ENCODE measurements at regions not wholly inside any gene's neighbourhood (a gene's known extent, or its start where the extent isn't known, plus 50 kb on each side); places are given as distances from the start of the nearest gene placed in this dataset.

- H3K9me3 ChIP-seq (ENCODE audit: control insufficient read depth, insufficient read depth, low read length) = peaks cover 4% of the 10 kb centered on the region
- no peak overlapping the region for H3K4me3 ChIP-seq (ENCODE audit: low read depth, low read length)
- DNase-seq (ENCODE audit: low read depth, low spot score) = no peak
- no peak overlapping the region for H3K27ac ChIP-seq (ENCODE audit: low read depth, low read length)
- ChIA-PET CTCF (interaction anchor here (0.7 kb wide), 1 partner anchor 551 kb away, joined by 3 read pairs; no protein-coding TSS in a partner anchor), POLR2A (no interaction called here)
- no peak for TF ChIP-seq CTCF (IDR thresholded peaks at IDR 0.05; ENCODE audit: low read depth, low read length)
- no peaks in the 10 kb centered on the region for H3K27me3 ChIP-seq (ENCODE audit: control insufficient read depth, insufficient read depth, low read length)
Measured at GRCh38 chr6:137652961-137653705, 158.9 kb upstream of the OLIG3 start.

DNA sequence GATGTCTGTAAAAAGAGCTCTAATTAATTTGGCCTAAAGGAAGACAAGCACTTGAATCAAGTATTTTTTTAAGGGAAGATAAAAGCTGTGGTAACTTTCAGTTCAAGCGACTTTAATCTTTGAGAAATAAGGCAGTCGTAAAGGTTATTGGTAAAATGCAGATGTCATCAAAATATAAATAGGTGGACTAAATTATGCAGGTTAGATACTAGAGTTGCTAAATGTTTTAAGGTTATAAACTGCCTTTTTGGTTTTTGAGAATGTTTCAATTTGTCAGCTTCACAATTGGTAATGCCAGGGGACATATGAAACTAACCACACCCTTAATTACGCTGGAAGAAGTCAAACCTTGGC, 159.5 kb upstream of the OLIG3 start:
- DNase-seq (ENCODE audit: low read depth, low spot score) = no peak
- TF ChIP-seq CTCF (IDR thresholded peaks at IDR 0.05; ENCODE audit: low read depth, low read length) = no peak
- H3K27ac ChIP-seq (ENCODE audit: low read depth, low read length) = no peak overlapping the region
- no peak overlapping the region for H3K4me3 ChIP-seq (ENCODE audit: low read depth, low read length)
- ChIA-PET CTCF (interaction anchor here (0.7 kb wide), 1 partner anchor 551 kb away, joined by 3 read pairs; no protein-coding TSS in a partner anchor), POLR2A (no interaction called here)
- H3K9me3 ChIP-seq (ENCODE audit: control insufficient read depth, insufficient read depth, low read length) = peaks cover 4% of the 10 kb centered on the region
- H3K27me3 ChIP-seq (ENCODE audit: control insufficient read depth, insufficient read depth, low read length) = no peaks in the 10 kb centered on the region

DNA sequence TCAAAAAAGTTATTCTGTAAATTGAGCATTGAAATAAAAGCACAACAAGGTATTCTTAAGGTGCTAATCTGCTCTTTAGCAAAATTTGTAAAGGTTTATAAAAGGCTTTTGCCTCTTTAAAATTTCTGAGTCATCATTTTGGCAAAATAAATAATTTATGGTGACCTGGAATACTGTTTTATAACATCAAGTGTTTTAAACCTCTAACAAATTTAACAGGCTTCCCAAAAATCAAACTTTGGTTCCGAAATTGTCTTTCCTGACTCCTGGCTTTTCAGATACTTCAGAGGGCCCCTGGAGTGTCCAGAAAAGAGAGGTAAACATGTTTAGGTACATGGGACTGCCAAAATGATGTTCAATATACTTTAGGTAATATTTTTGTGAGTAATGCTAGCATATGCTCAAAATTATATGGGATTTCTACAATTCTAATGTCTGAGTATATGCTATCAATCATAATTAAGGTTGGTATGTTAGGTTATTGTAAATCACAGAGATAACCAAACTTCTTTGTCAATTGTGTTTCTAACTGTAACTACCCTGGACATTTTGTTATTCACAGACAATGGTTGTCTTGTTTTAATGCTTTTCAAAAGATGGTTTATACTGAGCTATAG, 160.3 kb upstream of the OLIG3 start:
- DNase-seq (ENCODE audit: low read depth, low spot score) = no peak
- POLR2A ChIA-PET = no interaction called here
- TF ChIP-seq CTCF (IDR thresholded peaks at IDR 0.05; ENCODE audit: low read depth, low read length) = no peak
- H3K27ac ChIP-seq (ENCODE audit: low read depth, low read length) = no peak overlapping the region
- CTCF ChIA-PET = no interaction called here
- H3K4me3 ChIP-seq (ENCODE audit: low read depth, low read length) = no peak overlapping the region
- no peaks in the 10 kb centered on the region for H3K27me3 ChIP-seq (ENCODE audit: control insufficient read depth, insufficient read depth, low read length)
- peaks cover 4% of the 10 kb centered on the region for H3K9me3 ChIP-seq (ENCODE audit: control insufficient read depth, insufficient read depth, low read length)

GRCh38 chr6:137655291-137655690, 161.1 kb upstream of the OLIG3 start:
- Histone ChIP-seq H3K27me3 (ENCODE audit: control insufficient read depth, insufficient read depth, low read length) (no peaks in the 10 kb centered on the region), H3K27ac (ENCODE audit: low read depth, low read length) (no peak overlapping the region), H3K9me3 (ENCODE audit: control insufficient read depth, insufficient read depth, low read length) (peaks cover 4% of the 10 kb centered on the region), H3K4me3 (ENCODE audit: low read depth, low read length) (no peak overlapping the region)
- TF ChIP-seq CTCF (IDR thresholded peaks at IDR 0.05; ENCODE audit: low read depth, low read length) = no peak
- CTCF ChIA-PET = no interaction called here
- POLR2A ChIA-PET = no interaction called here
- no peak for DNase-seq (ENCODE audit: low read depth, low spot score)

DNA sequence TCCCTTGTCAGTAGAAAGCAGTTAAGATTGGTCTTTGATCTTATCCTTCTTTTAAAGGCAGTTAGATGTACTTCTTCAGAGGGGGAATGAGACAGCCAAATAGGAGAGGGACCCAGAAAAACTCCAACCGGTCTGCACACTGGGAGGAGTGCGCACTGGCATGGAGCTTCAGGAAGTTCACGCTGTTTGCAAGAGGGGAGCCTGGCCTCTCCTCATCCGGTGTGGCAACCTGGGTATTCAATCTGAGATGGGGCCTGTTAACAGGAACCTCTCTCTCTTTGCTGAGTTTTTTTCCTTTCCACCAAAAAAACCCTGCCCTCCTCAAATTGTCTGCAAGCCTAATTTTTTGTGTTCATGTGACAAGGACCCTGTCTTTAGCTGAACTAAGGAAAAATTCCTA, 162.5 kb upstream of the OLIG3 start:
- Histone ChIP-seq H3K4me3 (ENCODE audit: low read depth, low read length) (no peak overlapping the region), H3K9me3 (ENCODE audit: control insufficient read depth, insufficient read depth, low read length) (peaks cover 4% of the 10 kb centered on the region), H3K27me3 (ENCODE audit: control insufficient read depth, insufficient read depth, low read length) (no peaks in the 10 kb centered on the region), H3K27ac (ENCODE audit: low read depth, low read length) (no peak overlapping the region)
- TF ChIP-seq CTCF (IDR thresholded peaks at IDR 0.05; ENCODE audit: low read depth, low read length) = no peak
- POLR2A ChIA-PET = no interaction called here
- CTCF ChIA-PET = no interaction called here
- no peak for DNase-seq (ENCODE audit: low read depth, low spot score)

Data from AG04450 (cell line).